Naive thymus-derived CD8-positive, alpha-beta T cell (primary cell): ENCODE measurements at regions not wholly inside any gene's neighbourhood (a gene's known extent, or its start where the extent isn't known, plus 50 kb on each side); places are given as distances from the start of the nearest gene placed in this dataset.

Experiments used
- ATAC-seq, 2 donors: fragments of 150-1000 bp; cut with Tn5 transposase in 1 of 2; sonication (Bioruptor Pico), chemical (Tn5 transposase) in 1 of 2; 1 replicate in 1 of 2; 2 replicates in 1 of 2; pipeline ENCODE4 v1.10.0; 2021; ENCODE audit warnings: mild to moderate bottlenecking in 2 of 2, moderate library complexity in 2 of 2
- POLR2A ChIA-PET: fragments of 350-600 bp; sonication (Branson Sonifier 250); formaldehyde crosslinking; loops from one replicate; lab custom pipeline; 2021; ENCODE audit warnings: antibody characterized with exemption; lab: Charles Lee
- DNase-seq, 10 donors: peaks; one replicate each; pipeline versions ENCODE4 v3.0.0 to v3.0.0-alpha.2; 2020 to 2022
- H3K27ac Mint-ChIP-seq, 10 donors: one replicate each; pipeline ENCODE4 v1.8.0; 2020 to 2022; ENCODE audit warnings: mild to moderate bottlenecking in 10 of 10, mixed read lengths in 10 of 10, moderate library complexity in 4 of 10, inconsistent platforms in 1 of 10
- H3K27me3 Mint-ChIP-seq, 5 donors: one replicate each; pipeline ENCODE4 v1.8.0; 2021 to 2022; ENCODE audit warnings: mixed read lengths in 5 of 5
- H3K36me3 Mint-ChIP-seq, 3 donors: one replicate each; pipeline ENCODE4 v1.8.0; 2020 to 2022; ENCODE audit warnings: mixed read lengths in 3 of 3, mild to moderate bottlenecking in 2 of 3, inconsistent platforms in 1 of 3
- H3K4me1 Mint-ChIP-seq, 4 donors: one replicate each; pipeline ENCODE4 v1.8.0; 2021 to 2022; ENCODE audit warnings: mixed read lengths in 4 of 4
- H3K4me3 Mint-ChIP-seq, 10 donors: one replicate each; pipeline ENCODE4 v1.8.0; 2020 to 2022; ENCODE audit warnings: mild to moderate bottlenecking in 10 of 10, mixed read lengths in 10 of 10, moderate library complexity in 6 of 10, inconsistent platforms in 1 of 10
- H3K9me3 Mint-ChIP-seq, 9 donors: one replicate each; pipeline ENCODE4 v1.8.0; 2020 to 2022; ENCODE audit warnings: mixed read lengths in 9 of 9, mild to moderate bottlenecking in 3 of 9, inconsistent platforms in 1 of 9, moderate library complexity in 1 of 9

DNA sequence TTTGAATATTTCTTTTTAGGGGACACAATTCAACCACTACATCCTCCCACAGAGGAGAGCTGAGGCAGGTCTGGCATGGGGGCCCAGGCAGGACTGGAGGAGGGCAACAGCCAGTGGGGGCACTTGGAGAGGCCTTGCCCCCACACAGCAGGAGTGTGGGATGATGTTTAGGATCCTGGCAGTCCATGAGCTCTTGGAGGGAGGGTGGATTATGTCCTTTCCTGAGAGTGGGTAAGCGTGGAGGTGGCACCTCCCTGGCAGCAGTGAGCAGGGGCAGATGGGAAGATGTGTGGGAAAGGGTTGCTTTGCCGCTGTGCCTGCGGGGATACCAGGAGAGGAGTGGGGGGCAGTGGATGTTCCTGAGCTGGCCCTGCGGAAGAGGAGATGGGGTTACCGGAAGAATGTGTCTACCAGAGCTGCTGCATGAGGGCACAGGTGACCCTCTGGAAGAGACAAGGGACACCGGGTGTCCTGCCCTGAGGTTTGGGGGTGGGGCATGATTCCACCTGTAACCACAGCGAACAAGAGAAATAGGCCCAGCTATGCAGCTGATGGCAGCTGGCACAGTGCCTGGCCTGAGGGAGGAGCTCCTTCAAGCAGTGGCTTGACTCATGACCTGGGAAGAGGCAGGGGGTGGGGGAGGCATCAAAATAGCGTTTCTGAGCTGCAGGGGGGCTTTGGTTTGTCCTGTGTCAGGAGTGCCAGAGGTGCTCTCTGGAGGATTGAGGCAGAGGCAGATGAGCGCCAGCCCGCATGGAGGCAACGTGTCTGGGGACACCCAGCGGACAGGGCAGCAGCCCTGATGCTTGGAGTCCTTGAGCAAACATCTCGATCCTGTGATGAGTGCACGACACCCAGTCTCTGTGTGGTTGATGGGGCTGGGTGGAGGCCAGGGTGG is 123.9 kb upstream of the TMPRSS2 start:
- POLR2A ChIA-PET, result interaction anchor here (0.6 kb wide), 1 partner anchor 664 kb away, joined by 3 read pairs; no protein-coding TSS in a partner anchor
- Mint-ChIP-seq H3K27ac (no peak overlapping the region), H3K9me3 (peaks cover 0 to 13% (median 0%) of the 10 kb centered on the region in 9 donors), H3K36me3 (no peaks in the 10 kb centered on the region), H3K4me1 (peaks cover 0 to 8% (median 0%) of the 10 kb centered on the region in 4 donors), H3K27me3 (peaks cover 0 to 19% (median 9%) of the 10 kb centered on the region in 5 donors), H3K4me3 (no peak overlapping the region)
- ATAC-seq (no peak), DNase-seq (no peak)

DNA sequence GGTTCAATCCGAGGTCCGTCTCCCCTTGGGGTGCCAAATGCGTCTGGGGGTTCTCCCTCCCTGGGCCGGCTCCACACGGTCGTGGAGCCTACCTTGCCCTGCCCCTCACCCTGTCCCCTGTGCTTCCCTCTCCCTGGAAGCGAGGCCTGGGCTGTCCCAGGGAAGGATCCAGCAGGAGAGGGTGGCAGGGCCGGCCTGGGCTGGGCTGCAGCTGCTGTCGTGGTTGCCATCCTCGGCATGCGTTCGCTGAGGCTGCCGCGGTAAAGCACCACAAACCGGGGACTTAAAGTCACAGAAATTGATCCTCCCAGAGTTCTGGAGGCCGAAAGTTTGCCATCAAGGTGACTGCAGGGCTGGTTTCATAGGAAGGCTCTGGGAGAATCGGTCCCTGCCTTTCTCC is 123.0 kb upstream of the TMPRSS2 start:
- H3K27ac Mint-ChIP-seq, result no peak overlapping the region
- no peak overlapping the region for H3K4me3 Mint-ChIP-seq
- peaks cover 0 to 8% (median 0%) of the 10 kb centered on the region in 9 donors for H3K9me3 Mint-ChIP-seq
- no peaks in the 10 kb centered on the region for H3K36me3 Mint-ChIP-seq
- H3K4me1 Mint-ChIP-seq, result peaks cover 0 to 8% (median 0%) of the 10 kb centered on the region in 4 donors
- POLR2A ChIA-PET, result interaction anchor here (0.6 kb wide), 1 partner anchor 665 kb away, joined by 3 read pairs; no protein-coding TSS in a partner anchor
- ATAC-seq (no peak), DNase-seq (no peak)
- H3K27me3 Mint-ChIP-seq, result peaks cover 6 to 23% (median 10%) of the 10 kb centered on the region in 5 donors

DNA sequence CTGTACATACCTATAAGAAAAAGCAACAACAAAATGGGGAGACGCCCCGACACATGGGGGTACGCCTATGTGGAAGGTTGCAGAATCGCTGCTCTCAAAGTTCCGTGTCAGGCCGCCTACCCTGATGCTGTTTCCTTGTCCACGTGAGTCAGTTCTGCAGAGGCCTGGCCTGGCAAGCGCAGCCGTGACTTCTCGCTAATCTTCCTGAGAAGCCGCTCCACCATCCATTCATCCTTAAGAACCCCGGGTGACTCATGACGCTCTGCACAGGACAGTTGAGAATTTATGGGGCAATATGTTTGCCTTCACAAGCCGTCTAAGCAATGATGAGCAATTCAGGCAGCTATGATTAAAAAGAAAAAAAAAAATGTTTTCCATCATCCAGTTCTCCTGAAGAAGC is 122.3 kb upstream of the TMPRSS2 start:
- H3K4me1 Mint-ChIP-seq, result peaks cover 0 to 6% (median 0%) of the 10 kb centered on the region in 4 donors
- DNase-seq (no peak), ATAC-seq (no peak)
- POLR2A ChIA-PET, result no interaction called here
- H3K36me3 Mint-ChIP-seq, result no peaks in the 10 kb centered on the region
- peaks cover 0 to 3% (median 0%) of the 10 kb centered on the region in 9 donors for H3K9me3 Mint-ChIP-seq
- H3K4me3 Mint-ChIP-seq, result no peak overlapping the region
- peaks cover 4 to 22% (median 12%) of the 10 kb centered on the region in 5 donors for H3K27me3 Mint-ChIP-seq
- no peak overlapping the region for H3K27ac Mint-ChIP-seq

DNA sequence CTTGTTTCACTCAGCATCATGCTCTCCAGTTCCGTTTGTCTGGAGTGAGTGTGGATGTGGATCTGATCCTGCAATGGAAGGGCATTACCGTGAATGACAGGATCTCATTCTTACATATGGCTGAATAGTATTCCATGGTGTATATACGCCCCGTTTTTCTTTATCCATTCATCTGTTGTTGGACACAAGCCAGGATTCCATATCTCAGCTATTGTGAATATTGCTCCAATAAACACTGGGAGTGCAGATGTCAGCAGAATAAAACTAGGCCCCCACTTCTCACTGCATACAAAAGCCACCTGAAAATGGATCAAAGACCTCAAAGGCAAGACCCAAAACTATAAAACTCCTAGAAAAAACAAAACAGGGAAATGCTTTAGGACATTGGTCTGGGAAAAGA is 120.3 kb upstream of the TMPRSS2 start:
- H3K27me3 Mint-ChIP-seq, result peaks cover 4 to 23% (median 12%) of the 10 kb centered on the region in 5 donors
- H3K4me1 Mint-ChIP-seq, result peaks cover 0 to 4% (median 0%) of the 10 kb centered on the region in 4 donors
- peaks cover 0 to 3% (median 0%) of the 10 kb centered on the region in 9 donors for H3K9me3 Mint-ChIP-seq
- no peak overlapping the region for H3K27ac Mint-ChIP-seq
- H3K36me3 Mint-ChIP-seq, result no peaks in the 10 kb centered on the region
- no peak for DNase-seq
- no peak overlapping the region for H3K4me3 Mint-ChIP-seq
- POLR2A ChIA-PET, result no interaction called here
- no peak for ATAC-seq

DNA sequence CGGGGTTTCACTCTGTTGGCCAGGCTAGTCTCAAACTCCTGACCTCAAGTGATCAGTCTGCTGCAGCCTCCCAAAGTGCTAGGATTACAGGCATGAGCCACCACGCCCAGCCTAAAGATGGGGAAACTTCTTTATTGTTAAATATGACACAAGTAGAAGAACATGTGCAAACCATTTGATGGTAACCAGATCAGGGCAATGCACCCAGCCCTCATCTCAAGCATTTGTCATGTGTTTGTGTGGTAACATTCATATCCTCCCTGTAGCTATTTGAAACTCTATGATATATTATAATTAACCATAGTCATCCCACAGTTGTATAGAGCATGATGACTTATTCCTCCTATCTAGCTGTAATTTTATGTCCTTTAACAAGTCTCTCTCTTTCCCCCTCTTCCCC is 119.5 kb upstream of the TMPRSS2 start:
- DNase-seq (no peak), ATAC-seq (no peak)
- Mint-ChIP-seq H3K4me1 (peaks cover 0 to 4% (median 0%) of the 10 kb centered on the region in 4 donors), H3K9me3 (peaks cover 0 to 3% (median 0%) of the 10 kb centered on the region in 9 donors), H3K27me3 (peaks cover 4 to 30% (median 16%) of the 10 kb centered on the region in 5 donors), H3K36me3 (no peaks in the 10 kb centered on the region), H3K4me3 (no peak overlapping the region), H3K27ac (no peak overlapping the region)
- POLR2A ChIA-PET, result no interaction called here

DNA sequence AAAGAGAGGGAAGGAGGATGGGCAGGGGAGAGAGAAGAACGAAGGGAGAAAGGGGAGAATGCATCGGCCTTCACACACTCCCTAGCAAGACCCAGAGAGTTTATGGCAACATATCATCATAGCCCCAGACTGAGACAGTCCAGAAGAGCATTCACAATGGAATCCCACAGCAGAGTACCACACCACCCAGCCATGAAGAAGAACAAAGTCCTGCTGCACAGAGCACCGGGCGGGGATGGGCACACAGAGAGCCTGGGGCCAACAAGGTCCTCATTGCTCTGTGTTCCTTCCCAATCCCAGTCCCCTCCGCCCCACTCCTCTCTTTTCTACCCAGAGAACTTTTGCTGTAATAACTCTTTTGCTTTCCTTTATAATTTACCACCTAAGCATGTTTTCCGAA is 118.1 kb upstream of the TMPRSS2 start:
- ATAC-seq (no peak), DNase-seq (no peak)
- peaks cover 6 to 36% (median 19%) of the 10 kb centered on the region in 5 donors for H3K27me3 Mint-ChIP-seq
- H3K36me3 Mint-ChIP-seq, result no peaks in the 10 kb centered on the region
- H3K4me3 Mint-ChIP-seq, result no peak overlapping the region
- peaks cover 0 to 3% (median 0%) of the 10 kb centered on the region in 9 donors for H3K9me3 Mint-ChIP-seq
- H3K4me1 Mint-ChIP-seq, result peaks cover 0 to 2% (median 0%) of the 10 kb centered on the region in 4 donors
- POLR2A ChIA-PET, result no interaction called here
- H3K27ac Mint-ChIP-seq, result peak overlapping the region in 1 of 10 donors; percentile 36

DNA sequence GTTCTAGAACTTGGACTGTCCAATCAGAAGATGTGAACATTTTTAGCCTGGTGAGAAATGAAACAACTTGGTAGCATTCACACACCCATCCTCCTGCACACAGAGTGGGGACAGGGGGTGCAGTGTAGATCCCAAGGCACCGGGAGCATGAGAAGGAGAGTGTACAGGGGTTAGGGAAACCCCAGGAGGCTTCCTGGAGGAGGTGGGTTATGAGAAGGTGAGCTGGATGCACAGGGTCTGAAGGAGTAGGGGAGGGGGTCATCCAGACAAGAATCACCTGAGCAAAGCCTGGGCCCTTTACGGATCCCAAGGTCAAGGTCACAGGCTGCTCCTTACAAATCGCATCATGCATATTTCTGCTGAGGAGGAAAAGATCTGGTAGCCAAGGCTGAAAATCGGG is 117.5 kb upstream of the TMPRSS2 start:
- DNase-seq, result no peak
- H3K27ac Mint-ChIP-seq, result no peak overlapping the region
- H3K9me3 Mint-ChIP-seq, result peaks cover 0 to 3% (median 0%) of the 10 kb centered on the region in 9 donors
- H3K27me3 Mint-ChIP-seq, result peaks cover 6 to 36% (median 21%) of the 10 kb centered on the region in 5 donors
- no peaks in the 10 kb centered on the region for H3K36me3 Mint-ChIP-seq
- H3K4me1 Mint-ChIP-seq, result peaks cover 0 to 2% (median 0%) of the 10 kb centered on the region in 4 donors
- ATAC-seq, result no peak
- H3K4me3 Mint-ChIP-seq, result no peak overlapping the region
- POLR2A ChIA-PET, result no interaction called here

DNA sequence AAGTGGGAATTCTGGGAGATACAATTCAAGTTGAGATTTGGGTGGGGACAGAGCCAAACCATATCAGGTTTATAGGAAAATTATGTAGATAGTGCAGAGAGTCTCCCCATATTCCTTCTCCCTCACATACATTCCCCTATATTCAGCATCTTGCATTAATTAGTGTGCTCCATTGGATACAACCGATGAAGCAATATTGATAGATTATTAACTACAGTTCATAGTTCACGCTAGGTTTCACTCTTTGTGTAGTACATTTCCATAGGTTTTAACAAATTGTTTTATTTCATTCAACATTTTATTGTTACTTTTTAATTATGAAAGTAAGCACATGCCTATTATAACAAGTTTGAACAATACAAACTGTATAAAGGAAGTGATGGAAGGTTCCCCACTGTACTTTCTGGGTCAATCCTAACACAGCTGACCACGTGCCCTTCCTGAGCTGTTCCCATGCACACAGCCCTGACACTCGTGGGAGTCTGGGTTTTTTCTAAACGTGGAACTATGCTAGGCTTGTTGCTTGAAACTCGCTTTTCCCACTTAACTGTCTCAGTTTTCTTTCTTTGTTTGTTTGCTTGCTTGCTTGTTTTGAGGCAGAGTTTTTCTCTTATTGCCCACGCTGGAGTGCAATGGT is 116.8 kb upstream of the TMPRSS2 start:
- POLR2A ChIA-PET, result no interaction called here
- Mint-ChIP-seq H3K36me3 (no peaks in the 10 kb centered on the region), H3K9me3 (peaks cover 0 to 3% (median 0%) of the 10 kb centered on the region in 9 donors), H3K4me1 (peaks cover 0 to 2% (median 0%) of the 10 kb centered on the region in 4 donors), H3K27ac (no peak overlapping the region), H3K27me3 (peaks cover 7 to 36% (median 27%) of the 10 kb centered on the region in 5 donors), H3K4me3 (no peak overlapping the region)
- DNase-seq, result no peak
- no peak for ATAC-seq

DNA sequence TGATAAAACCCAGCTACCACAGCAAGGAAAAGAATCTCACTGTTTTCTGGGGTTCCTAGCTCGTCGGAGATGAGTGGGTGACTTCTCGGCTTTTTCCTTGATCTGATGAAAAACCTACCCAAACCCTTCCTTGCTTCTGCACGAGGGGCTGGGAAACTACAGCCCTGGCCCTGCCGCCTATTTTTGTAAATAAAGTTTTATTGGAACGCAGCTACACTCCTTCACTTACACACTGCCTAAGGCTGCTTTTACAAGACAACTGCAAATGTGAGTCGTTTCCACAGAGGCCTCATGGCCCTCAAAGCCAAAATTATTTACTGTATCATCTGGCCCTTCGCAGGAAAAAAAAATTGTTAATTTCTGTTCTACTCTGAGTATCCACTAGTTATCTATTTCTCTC is 116.0 kb upstream of the TMPRSS2 start:
- H3K4me3 Mint-ChIP-seq, result no peak overlapping the region
- no peaks in the 10 kb centered on the region for H3K36me3 Mint-ChIP-seq
- H3K27ac Mint-ChIP-seq, result no peak overlapping the region
- H3K27me3 Mint-ChIP-seq, result peaks cover 8 to 38% (median 30%) of the 10 kb centered on the region in 5 donors
- ATAC-seq (no peak), DNase-seq (no peak)
- H3K9me3 Mint-ChIP-seq, result peaks cover 0 to 3% (median 0%) of the 10 kb centered on the region in 9 donors
- peaks cover 0 to 2% (median 0%) of the 10 kb centered on the region in 4 donors for H3K4me1 Mint-ChIP-seq
- POLR2A ChIA-PET, result no interaction called here

DNA sequence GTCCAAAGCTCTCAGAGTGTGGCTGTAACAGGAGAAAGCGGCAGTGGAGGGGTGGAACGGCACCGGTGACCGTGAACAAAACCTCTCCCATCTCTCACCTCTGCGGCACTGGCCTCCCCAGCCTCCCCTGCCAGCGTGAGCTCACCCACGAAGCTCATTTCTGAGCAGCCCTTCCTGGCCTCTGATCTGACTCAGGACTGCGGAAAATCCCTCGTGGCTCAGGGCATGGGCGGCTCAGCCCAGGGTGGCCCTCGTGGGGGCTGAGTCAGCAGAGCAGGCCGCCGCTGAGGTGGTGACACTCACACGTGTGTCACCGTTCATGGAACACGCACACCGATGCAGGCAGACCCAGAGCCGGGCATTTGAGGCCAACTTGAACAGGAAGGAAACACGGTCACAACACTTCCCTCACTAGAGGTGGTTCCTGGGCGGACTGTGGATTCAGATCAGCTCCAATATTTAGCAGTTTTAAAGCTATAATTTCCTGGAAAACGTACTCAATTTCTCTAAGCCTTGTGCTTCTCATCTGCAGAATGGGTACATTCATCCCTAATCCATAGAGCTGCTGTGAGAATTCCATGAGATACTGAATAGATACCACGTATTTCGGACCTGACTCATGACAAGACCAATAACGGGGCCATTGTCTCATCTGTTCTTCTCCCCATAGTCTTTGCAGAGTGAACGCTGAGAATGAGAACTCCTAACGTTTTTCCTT is 115.0 kb upstream of the TMPRSS2 start:
- POLR2A ChIA-PET, result no interaction called here
- Mint-ChIP-seq H3K36me3 (no peaks in the 10 kb centered on the region), H3K4me1 (peaks cover 0 to 2% (median 0%) of the 10 kb centered on the region in 4 donors), H3K27ac (no peak overlapping the region), H3K4me3 (no peak overlapping the region), H3K27me3 (peaks cover 8 to 38% (median 30%) of the 10 kb centered on the region in 5 donors), H3K9me3 (peaks cover 0 to 2% (median 0%) of the 10 kb centered on the region in 9 donors)
- DNase-seq, result no peak
- no peak for ATAC-seq

DNA sequence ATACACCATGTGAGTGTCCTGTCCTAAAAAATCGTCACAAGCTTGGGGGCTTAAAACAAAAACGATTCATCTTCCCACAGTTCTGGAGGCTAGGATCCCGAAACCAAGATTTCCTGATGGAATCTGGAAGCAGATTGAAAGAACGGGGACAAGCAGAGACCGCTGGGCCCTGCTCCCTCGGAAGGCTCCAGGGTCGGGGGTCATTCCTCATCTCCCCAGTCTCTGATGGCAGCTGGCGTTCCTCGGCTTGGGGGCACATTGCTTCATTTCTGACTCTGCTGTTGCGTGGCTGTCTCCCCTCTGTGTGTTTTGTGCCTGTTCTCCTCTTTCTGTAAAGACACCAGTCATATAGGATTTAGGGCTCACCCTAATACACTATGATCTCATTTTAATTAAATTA is 114.2 kb upstream of the TMPRSS2 start:
- Mint-ChIP-seq H3K36me3 (no peaks in the 10 kb centered on the region), H3K9me3 (peaks cover 0 to 2% (median 0%) of the 10 kb centered on the region in 9 donors), H3K4me1 (peaks cover 0 to 2% (median 0%) of the 10 kb centered on the region in 4 donors), H3K27me3 (peaks cover 8 to 38% (median 31%) of the 10 kb centered on the region in 5 donors), H3K27ac (no peak overlapping the region), H3K4me3 (no peak overlapping the region)
- ATAC-seq, result no peak
- DNase-seq, result no peak
- POLR2A ChIA-PET, result no interaction called here

DNA sequence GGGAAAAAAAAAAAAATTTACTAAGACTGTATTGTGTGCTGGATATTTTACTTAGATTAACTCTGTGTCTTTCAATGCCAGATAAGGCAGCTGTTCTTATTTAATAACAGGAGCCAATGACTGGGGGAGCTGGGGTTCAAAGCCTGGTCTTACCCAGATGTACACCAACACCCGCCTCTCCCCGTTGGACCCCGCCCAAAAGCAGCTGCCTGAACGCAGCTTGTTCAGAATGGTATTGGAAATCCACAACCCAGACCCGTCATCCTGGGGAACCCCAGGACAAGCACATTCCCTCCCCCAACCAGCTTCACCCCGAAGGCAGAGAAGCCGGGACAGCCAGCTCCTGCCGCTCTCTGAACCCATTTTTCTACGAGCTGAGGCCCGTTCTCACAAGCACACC is 113.6 kb upstream of the TMPRSS2 start:
- peaks cover 8 to 37% (median 31%) of the 10 kb centered on the region in 5 donors for H3K27me3 Mint-ChIP-seq
- no peak overlapping the region for H3K27ac Mint-ChIP-seq
- ATAC-seq (no peak), DNase-seq (no peak)
- POLR2A ChIA-PET, result no interaction called here
- no peaks in the 10 kb centered on the region for H3K36me3 Mint-ChIP-seq
- H3K4me1 Mint-ChIP-seq, result peaks cover 0 to 2% (median 0%) of the 10 kb centered on the region in 4 donors
- peaks cover 0 to 2% (median 0%) of the 10 kb centered on the region in 9 donors for H3K9me3 Mint-ChIP-seq
- H3K4me3 Mint-ChIP-seq, result no peak overlapping the region
